ENCODE measurements at regions not wholly inside any gene's neighbourhood (a gene's known extent, or its start where the extent isn't known, plus 50 kb on each side); places are given as distances from the start of the nearest gene placed in this dataset.

GRCh38 chr6:157772820-157773219 lies 50.2 kb upstream of the SNX9 start:
- H3K27ac ChIP-seq: no peak overlapping the region
- in situ Hi-C loops (cut with HindIII; ENCODE audit: low pct_ligation_motif_present, low sequenced_read_pairs): no loop called here
- no peak for DNase-seq
- H3K27me3 ChIP-seq (replicated peaks): no peaks in the 10 kb centered on the region
- TF ChIP-seq CTCF (IDR thresholded peaks at IDR 0.05; ENCODE audit: low read depth, low read length, missing control alignments): no peak
- H3K4me3 ChIP-seq (ENCODE audit: low read depth, low read length): no peak overlapping the region
- H3K36me3 ChIP-seq (replicated peaks): no peaks in the 10 kb centered on the region
